Hepatic stellate cell (primary cell): ENCODE measurements at regions not wholly inside any gene's neighbourhood (a gene's known extent, or its start where the extent isn't known, plus 50 kb on each side); places are given as distances from the start of the nearest gene placed in this dataset.
"Not testable (repeated sequence)": the region's sequence is repeated elsewhere in the genome, so short reads cannot be mapped to it uniquely, and the experiment has no call there.

Source experiments
- DNase-seq: peaks from one replicate; pipeline ENCODE4 v3.0.0; 2011; ENCODE audit warnings: low spot score

DNA sequence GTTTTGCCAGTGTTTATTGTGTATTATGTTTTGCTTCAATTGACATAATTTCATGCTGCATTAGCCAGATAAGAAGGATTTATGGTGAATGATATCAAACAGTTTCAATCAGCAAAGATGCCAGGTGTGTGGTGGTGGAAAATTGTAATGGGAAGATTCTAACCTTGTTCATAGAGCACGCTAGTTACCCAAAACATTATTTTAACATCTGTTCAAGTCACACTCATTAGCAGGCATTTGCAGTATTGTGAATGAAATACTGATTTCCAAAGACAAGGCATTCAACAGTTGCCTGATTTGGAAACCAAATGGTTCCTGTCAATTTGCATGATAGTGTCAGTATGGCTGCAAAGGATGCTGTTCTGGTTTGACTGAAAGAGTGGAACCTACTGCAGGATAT, 129.7 kb downstream of the EPC1 start:
- DNase-seq = no peak

DNA sequence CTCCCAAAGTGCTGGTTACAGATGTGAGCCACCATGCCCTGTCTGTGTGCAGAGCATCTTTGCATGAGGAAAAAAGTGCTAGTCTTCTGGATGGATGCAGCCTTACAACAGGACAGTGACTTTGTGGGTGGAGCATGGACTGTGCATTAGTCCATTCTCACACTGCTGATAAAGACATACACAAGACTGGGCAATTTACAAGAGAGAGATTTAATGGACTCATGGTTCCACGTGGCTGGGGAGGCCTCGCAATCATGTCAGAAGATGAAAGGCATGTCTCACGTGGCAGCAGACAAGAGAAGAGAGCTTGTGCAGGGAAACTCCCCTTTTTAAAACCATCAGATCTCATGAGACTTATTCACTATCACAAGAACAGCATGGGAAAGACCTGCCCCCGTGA, 133.1 kb downstream of the EPC1 start:
- not testable (repeated sequence) for DNase-seq

DNA sequence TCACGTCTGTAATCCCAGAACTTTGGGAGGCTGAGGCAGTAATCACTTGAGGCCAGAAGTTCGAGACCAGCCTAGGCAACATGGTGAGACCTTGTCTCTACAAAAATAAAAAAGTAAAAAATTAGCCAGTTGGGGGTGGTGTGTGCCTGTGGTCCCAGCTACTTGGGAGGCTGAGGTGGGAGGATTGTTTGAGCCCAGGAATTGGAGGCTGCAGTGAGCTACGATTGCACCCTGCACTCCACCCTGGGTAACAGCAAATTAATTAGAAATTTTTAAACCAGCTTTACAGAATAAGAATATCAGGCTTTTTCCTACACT, 136.0 kb downstream of the EPC1 start:
- no peak for DNase-seq

DNA sequence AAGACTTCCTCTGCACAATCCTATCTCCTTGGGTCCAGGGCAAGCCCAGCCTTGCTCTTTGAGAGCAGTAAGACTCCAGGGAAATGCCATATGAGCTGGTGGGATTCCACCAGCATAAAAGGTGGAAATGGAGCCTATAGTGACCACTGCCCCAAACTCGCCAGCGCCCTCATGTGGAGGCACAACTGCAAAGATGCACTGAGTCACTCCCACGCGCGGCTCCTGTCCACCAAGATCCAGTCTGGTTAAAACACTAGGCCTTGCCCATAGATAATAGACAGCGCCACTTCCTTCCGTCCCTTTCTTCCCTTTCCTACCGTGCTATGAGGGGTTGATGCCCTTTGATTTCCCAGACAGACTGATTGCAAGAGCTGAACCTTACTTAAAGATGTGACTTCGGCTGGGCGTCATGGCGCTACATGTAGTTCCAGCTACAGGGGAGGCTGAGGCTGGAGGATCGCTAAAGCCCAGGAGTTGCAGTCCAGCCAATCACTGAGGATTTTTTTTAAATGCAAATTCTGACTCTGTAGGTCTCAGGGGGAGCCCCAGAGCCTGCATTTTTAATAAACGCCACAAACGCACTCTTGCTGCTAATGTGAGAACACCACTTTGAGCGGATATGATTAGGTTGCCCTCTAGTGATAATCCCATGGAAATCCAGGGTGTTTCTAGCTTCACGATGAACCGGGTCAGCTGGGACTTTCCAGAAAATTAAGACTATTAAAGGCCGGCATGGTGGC, 136.5 kb downstream of the EPC1 start:
- peak; percentile 57 for DNase-seq

DNA sequence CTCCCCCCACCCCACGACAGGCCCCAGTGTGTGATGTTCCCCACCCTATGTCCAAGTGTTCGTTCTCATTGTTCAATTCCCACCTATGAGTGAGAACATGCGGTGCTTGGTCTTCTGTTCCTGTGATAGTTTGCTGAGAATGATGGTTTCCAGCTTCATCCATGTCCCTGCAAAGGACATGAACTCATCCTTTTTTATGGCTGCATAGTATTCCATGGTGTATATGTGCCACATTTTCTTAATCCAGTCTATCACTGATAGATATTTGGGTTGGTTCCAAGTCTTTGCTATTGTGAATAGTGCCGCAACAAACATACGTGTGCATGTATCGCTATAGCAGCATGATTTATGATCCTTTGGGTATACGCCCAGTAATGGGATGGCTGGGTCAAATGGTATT, 139.0 kb downstream of the EPC1 start:
- DNase-seq = not testable (repeated sequence)

DNA sequence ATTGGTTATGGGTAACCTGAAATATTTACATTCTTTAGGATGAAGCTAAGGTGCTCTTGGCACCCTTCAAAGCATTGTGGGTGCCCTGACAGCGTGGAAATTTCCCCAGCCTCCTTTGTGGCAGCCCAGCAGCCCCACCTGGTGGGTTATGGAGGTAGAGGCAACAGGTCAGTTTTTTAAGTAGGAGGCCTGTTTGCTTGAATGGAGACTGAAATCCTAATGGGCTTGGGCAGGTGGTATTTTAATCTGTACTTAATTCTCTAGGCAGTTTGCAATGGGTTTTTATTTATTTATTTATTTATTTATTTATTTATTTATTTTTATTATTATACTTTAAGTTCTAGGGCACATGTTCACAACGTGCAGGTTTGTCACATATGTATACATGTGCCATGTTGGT, 139.4 kb downstream of the EPC1 start:
- DNase-seq = peak; percentile 27

DNA sequence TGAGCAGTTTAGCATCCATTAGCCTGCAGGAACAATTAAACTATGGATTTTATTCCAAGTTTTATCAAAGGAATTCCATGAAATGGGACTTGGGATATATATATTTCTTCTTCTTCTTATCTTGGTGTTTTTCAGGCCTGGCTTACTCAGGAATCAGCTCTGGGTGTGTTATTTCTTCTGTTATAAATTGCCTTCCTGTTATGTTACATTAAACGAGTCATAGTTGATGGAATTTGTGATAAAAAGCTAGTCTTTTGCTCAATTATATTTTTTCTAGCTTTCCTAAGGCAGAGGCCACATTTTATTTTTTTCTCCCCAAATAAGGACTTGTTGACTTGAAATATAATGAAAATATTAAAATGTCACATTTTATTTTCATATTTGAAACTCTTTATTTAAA, 141.3 kb downstream of the EPC1 start:
- DNase-seq = peak; percentile 45

DNA sequence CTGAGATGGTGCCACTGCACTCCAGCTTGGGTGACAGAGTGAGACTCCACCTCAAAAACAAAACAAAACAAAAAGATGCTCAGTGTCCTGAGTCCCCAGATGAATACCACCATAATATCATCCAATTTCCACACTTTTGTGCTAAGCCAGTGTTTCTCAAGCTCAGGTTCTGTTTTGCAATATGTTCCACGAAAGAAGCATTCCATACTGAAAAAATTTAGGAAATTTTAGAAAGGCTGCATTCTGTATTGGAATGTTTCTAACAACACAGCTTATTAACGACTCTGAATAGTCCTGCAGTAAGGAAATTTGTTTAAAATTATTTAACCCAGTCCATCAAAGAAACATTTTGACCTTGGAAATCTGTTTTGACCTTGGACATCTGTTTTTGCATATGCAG, 142.4 kb downstream of the EPC1 start:
- DNase-seq = no peak

DNA sequence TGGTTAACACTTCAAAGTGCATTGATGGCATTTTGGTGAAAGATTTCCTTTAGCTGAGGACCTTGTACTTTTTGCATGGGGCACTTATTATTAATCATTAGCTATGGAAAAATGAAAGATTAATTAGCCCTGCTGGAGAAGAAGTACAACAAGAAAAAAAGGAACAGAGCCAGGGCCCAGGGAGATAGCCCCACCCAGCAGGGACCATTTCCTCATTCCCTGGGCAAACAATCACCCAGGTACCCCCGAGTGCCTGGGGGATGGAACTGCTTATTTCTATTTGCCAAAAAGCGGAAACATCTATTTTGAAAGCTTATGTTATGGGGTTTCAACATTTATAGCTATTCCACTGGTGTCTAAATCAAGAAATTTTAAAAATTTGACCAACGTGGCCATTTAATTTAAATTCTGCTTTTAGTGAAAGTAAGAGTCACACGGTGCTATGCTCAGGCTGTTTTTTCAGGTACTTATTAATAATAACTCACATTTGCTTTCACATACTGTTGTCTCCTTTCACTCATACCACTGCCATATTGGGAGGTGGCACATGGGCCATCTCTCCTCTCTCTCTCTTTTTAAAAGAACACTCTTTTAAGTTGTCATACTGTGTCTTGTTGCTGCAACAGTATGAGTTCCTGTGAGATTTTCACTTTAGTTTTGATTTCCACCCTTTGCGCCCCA, 143.6 kb upstream of the KIF5B start:
- DNase-seq = no peak

DNA sequence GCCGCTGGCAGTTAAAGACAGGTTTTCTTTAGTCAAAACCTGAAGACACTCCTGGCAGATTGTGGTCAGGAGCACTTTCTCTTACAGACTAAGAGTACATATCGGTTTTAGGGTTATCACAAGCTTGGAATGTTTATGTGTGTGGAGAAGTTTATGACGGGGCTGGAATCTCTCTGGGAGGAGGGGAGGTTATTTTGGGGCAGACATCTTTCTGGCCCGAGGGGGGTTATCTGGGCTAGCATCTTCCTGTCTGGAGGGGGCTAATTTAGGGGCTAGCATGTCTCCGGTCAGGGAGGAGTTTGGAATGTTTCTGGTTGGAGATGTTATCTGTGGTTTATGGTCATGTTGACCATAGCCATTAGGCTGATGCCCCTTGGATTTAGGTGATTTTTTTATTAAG, 141.2 kb upstream of the KIF5B start:
- no peak for DNase-seq

DNA sequence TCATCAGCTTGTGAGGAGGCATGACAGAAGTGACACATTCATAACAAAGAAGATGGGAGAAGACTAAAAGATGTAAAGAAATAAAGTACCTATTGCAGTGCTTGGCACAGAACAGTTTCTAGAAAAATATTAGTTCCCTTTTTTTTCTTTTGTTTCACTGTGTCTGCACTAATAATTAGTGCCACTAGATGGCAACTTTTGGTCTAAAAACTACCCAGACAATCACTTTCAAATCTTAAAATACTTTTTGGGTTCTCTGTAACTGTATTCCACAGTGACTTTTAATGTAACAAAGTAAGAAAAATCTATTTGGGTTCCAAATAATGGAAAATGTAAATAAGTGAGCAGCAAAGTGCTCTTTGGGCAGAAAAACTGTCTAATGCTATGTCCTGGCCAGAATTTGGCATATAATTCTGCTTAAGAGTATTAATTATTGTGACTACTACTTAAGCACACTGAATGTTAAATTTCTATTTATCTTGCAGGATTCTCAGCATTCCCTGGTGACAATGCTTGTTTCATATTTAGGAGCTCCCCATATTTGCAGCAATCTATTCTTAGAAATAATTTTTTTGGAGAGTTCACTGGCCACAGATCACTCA, 134.8 kb upstream of the KIF5B start:
- DNase-seq = no peak

DNA sequence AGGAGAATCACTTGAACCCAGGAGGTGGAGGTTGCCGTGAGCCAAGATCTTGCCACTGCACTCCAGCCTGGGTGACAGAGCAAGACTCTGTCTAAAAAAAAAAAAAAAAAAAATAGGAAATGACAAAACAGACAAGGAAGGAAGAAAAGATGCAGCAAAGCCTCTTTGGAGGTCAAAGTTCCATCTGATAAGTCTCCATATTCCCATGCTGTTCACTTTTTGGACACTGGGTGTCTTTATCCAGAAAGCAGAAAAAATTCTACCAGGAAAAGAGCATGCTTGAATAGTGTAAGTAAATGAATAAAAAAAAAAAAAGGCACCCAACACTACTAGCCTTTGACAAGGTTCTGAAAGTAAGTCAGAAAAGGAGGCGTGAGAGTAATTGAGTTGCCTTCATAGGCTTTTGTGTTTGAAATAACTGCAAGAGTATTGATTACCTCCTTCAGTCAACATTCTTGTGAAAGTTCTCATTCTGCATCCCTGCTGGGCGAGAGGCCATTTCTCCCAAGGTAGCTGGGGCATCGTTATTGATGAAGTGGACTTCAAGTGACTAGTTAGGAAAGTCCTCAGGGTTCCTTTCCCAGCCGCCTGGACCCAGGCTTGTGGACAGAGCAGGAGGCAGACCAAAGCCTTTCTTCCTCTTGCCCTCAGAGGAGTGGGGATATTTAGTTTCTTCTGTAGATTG, 133.3 kb upstream of the KIF5B start:
- DNase-seq = no peak

DNA sequence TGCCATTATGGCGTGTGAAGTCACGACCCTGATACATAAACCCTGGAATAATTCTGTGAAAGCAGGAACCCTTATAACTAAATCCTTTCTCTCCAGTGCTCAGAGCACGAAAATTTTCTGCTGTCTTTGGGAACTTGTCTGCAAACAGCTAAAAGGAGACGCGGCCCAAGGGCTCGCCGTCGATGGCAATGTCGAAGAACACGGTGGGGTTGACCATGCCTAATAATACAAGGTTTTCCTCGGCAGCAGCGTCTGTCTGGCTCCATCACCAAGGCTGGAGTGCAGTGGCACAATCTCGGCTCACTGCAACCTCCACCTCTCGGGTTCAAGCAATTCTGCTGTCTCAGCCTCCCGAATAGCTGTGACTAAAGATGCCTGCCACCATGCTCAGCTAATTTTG, 132.4 kb upstream of the KIF5B start:
- DNase-seq = not testable (repeated sequence)

DNA sequence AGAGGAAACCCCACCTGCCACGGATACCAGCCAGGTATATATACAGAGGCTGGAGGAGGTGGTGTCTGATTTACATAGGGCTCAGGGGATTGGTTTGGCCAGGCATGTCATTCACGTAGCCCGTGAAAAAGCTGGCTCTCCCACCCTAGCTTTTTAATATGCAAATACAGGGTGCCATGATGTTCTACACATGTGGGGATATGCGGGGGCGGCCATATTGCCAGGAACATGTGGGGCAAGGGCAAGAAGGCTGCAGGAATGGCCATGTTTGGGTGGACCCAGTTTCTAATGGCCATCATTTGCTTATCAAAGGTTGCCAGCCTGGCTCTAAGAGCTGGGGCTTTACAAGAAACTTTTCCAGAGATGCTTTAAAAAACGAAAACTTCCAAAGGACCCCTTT, 131.5 kb upstream of the KIF5B start:
- DNase-seq = no peak

DNA sequence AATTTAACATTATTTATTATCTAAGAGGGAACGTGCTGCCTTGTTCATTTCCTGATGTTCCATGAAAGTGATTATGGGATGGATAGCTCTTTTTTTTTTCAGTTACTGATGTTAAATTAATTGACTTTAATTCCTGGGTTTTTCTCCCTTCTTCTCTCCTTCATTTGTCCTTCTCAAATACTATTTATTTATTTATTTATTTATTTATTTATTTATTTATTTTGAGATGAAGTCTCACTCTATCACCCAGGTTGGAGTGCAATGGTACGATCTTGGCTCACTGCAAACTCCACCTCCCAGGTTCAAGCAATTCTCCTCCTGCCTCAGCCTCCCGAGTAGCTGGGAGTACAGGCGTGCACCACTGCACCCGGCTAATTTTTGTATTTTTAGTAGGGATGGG, 127.4 kb upstream of the KIF5B start:
- not testable (repeated sequence) for DNase-seq

DNA sequence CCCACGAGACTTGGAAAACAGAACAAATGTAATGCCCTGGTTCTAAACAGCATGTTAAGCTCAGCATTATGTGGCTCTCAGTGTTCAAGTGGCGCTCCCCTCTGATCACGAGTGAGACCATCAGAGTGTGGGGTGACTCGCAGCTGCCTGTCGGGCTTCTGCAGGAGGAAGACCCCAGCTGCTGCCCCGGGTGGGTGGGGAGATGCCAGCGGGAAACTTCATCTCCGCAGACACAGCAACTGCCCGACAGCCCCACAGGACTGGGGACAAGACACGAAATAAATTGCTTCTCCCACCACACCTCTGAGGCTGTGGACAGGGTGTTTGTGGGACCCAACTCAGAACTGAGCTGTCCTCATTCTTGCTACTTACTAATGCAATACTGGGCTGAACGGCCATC, 126.3 kb upstream of the KIF5B start:
- DNase-seq = no peak

DNA sequence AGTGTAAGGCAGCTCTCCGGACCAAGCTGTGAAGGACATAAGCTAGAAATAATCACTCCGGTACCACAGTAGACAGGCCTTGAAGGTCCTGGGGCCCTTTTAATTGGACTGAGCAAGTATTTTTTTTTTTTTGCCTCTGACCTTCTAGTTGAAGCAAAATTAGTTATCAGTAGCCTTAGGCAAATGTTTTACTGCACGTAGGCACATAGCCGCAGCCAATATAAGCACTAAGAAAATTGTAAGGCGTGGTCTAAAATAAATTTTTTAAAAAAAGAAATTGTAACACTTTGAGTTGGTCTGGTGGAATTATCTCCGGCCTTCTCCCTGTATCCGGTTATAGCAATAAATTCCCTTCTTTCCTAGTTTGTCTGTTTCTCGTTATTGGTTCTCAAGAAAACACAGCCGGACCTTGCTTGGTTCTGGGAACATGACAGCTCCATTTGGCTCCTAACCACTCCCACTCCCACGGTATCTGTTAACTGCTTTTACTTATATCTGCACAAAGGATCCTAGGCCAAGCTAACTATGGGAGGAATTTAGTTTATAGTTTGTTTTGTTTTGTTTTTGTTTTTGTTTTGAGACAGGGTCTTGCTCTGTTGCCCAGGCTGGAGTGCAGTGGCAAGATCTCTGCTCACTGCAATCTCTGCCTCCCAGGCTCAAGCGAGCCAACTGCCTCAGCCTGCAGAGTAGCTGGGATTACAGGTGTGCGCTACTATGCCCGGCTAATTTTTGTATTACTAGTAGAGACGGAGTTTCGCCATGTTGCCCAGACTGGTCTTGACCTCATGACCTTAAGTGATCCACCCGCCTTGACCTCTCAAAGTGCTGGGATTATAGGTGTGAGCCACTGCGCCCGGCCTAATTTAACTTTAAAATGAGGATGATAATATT, 124.4 kb upstream of the KIF5B start:
- DNase-seq = no peak

DNA sequence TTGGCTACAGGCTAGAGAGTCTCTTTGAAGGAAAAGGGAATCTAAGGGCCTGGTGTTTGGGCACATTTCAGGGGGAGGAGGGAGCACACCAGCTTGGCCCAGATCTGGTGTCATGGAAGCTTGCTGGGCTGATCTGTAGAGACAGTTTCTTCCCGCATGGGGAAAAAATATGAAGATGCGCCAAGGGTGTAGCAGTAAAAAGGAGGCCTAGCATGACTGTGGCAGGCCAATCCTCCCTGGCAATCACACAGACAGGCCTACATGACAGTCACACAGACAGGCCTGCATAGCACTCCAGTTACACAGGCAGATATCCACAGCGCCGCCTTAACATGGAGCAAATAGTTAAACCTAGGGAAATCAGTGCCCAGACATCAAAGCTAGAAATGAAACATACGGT, 123.6 kb upstream of the KIF5B start:
- no peak for DNase-seq

DNA sequence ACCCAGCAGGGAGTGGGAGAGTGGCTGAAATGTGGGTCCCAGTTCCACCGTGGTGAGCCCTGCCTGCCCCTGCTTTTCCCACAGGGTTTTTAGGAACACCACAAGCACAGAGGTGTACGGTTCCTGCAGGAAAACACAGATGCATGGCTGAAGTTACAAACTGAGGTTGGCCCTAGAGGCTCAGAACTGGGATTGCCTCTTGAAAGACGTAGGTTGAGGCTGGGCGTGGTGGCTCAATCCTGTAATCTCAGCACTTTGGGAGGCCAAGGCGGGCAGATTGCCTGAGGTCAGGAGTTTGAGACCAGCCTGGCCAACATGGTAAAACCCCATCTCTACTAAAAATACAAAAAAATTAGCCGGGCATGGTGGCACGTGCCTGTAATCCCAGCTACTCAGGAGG, 121.4 kb upstream of the KIF5B start:
- DNase-seq = not testable (repeated sequence)

DNA sequence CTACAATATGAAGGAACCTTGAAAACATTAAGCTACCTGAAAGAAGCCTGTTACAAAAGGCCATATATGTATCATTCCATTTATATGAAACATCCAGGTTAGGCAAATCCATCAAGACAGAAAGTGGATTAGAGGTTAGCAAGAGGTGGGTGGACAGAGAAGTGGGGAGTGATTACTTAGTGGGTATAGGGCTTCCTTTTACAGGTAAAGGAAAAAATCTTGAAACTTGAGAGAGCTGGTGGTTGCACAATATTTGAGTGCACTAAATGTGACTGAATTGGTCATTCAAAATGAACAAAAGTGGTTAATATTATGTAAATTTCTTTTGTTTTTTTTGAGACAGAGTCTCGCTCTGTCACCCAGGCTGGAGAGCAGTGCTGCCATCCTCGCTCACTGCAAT, 119.4 kb upstream of the KIF5B start:
- DNase-seq = no peak

DNA sequence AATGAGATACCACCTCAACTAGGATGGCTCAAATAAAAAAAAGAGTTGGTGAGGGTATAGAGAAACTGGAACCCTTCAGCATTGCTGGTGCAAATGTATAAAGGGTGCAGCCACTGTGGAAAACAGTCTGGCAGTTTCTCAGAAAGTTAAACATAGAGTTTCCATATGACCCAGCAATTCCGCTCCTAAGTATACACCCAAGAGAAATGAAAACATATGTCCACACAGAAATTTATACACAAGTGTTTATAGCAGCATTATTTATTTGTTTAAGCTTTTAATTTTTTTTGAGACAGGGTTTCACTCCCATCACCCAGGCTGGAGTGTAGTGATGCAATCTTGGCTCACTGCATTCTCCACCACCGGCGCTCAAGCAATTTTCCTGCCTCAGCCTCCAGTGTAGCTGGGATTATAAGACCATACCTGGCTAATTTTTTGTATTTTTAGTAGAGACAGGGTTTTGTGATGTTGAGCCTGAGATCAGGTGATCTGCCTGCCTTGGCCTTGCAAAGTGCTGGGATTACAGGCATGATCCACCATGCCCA, 118.2 kb upstream of the KIF5B start:
- no peak for DNase-seq

DNA sequence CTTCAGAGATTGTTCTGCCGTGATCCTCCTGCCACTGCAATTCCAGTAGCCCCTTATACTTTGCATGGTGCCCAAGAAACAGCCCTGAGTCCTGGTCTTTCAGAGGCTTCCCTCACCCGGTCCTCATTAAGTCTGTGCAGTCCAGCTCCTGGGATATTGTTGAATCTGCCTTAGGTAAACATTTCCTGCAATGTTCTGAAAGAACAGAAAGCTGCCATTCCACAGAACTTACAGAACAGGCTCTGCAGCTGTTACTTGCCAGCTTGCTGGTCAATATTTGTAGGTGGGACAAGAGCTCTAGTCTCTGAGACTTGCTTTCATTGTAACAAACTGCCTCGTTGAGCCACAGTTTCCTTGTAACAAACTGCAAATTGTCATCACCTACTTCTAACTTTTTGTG, 115.0 kb upstream of the KIF5B start:
- no peak for DNase-seq
